SK-N-DZ (cell line): ENCODE measurements at regions not wholly inside any gene's neighbourhood (a gene's known extent, or its start where the extent isn't known, plus 50 kb on each side); places are given as distances from the start of the nearest gene placed in this dataset.

Experiments
- DNase-seq: peaks from one replicate; pipeline ENCODE4 v3.0.0-alpha.2; 2015; ENCODE audit warnings: low spot score

- DNase-seq: peak; percentile 19
Measured at GRCh38 chr3:31341130-31341529, 191.6 kb upstream of the STT3B start.

GRCh38 chr3:31343075-31343474, 189.7 kb upstream of the STT3B start:
- DNase-seq: no peak

- no peak for DNase-seq
Measured at GRCh38 chr3:31345581-31345980, 187.1 kb upstream of the STT3B start.

- no peak for DNase-seq
Measured at GRCh38 chr3:31346542-31346979, 186.2 kb upstream of the STT3B start.

- DNase-seq: no peak
Measured at GRCh38 chr3:31349001-31349748, 183.6 kb upstream of the STT3B start.

GRCh38 chr3:31350307-31350706, 182.4 kb upstream of the STT3B start:
- DNase-seq: no peak

- no peak for DNase-seq
Measured at GRCh38 chr3:31352331-31352730, 180.4 kb upstream of the STT3B start.

GRCh38 chr3:31353166-31353565, 179.6 kb upstream of the STT3B start:
- DNase-seq: no peak

- no peak for DNase-seq
Measured at GRCh38 chr3:31354373-31354772, 178.4 kb upstream of the STT3B start.

GRCh38 chr3:31355807-31356206, 176.9 kb upstream of the STT3B start:
- no peak for DNase-seq

GRCh38 chr3:31356941-31357340, 175.8 kb upstream of the STT3B start:
- DNase-seq: peak; percentile 15

- no peak for DNase-seq
Measured at GRCh38 chr3:31357451-31357850, 175.3 kb upstream of the STT3B start.

- no peak for DNase-seq
Measured at GRCh38 chr3:31358473-31359070, 174.2 kb upstream of the STT3B start.

- no peak for DNase-seq
Measured at GRCh38 chr3:31361371-31362273, 171.1 kb upstream of the STT3B start.

GRCh38 chr3:31364188-31364587, 168.5 kb upstream of the STT3B start:
- DNase-seq: no peak

GRCh38 chr3:31364711-31365110, 168.0 kb upstream of the STT3B start:
- no peak for DNase-seq

- peak; percentile 57 for DNase-seq
Measured at GRCh38 chr3:31367518-31367917, 165.2 kb upstream of the STT3B start.

- no peak for DNase-seq
Measured at GRCh38 chr3:31369637-31370379, 162.9 kb upstream of the STT3B start.

- DNase-seq: no peak
Measured at GRCh38 chr3:31370380-31370666, 162.4 kb upstream of the STT3B start.

- DNase-seq: no peak
Measured at GRCh38 chr3:31370681-31371080, 162.0 kb upstream of the STT3B start.

- no peak for DNase-seq
Measured at GRCh38 chr3:31371484-31372177, 161.1 kb upstream of the STT3B start.
